ENCODE measurements at regions not wholly inside any gene's neighbourhood (a gene's known extent, or its start where the extent isn't known, plus 50 kb on each side); places are given as distances from the start of the nearest gene placed in this dataset.
"Not testable (repeated sequence)": the region's sequence is repeated elsewhere in the genome, so short reads cannot be mapped to it uniquely, and the experiment has no call there.

DNA sequence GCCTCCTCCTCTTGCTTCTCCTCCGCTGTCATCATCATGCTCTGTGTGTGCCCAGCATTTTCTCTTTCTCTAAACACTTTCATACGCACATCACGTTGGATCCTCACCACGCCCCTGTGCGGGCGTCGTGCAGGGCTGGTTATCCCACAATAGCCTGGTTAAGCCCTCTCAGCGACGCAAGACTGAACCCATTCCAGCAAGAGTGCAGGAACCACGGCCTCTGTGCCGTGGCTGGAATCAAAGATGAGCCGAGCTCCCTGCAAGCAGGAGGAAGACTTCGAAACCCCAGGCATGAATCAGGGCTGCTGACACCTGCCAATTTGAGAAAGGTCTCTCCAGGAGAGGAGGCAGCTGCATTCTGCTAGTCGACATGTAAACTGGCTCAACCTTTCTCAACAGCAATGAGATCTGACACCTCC, 74.8 kb upstream of the FOXK1 start:
- in situ Hi-C loops (cut with MboI) (no loop called here), intact Hi-C loops (cut with micrococcal nuclease) (no loop called here)
- 4% methylated on average over 12 of the region's 14 CpGs for WGBS (ENCODE audit: insufficient coverage, low coverage, missing lambda C conversion rate)
- CTCF ChIA-PET (ENCODE audit: low intra/inter-chr PET ratio), result no interaction called here
- Histone ChIP-seq H4K20me1 (replicated peaks; ENCODE audit: control insufficient read depth, insufficient read depth, low read length) (no peaks in the 10 kb centered on the region; the same call in 1 of the 2 replicates), H3K79me2 (ENCODE audit: control insufficient read depth, insufficient read depth, low read length) (no peaks in the 10 kb centered on the region), H3K9me3 (replicated peaks; ENCODE audit: control insufficient read depth, insufficient read depth, low read depth, low read length) (no peaks in the 10 kb centered on the region), H3K4me1 (replicated peaks in 1 of 2; ENCODE audit: control insufficient read depth in 2 of 2, insufficient read depth in 2 of 2, low read length in 2 of 2) (peaks cover 0 to 3% of the 10 kb centered on the region in 2 experiments; a peak in 2 of 5 replicates), H3K9me1 (ENCODE audit: control insufficient read depth, insufficient read depth, low read length) (no peaks in the 10 kb centered on the region), H2AFZ (ENCODE audit: low read depth, low read length) (no peak overlapping the region), H3K27me3 (ENCODE audit: control insufficient read depth in 2 of 2, insufficient read depth in 2 of 2, low read length in 2 of 2) (peaks cover 8 to 51% of the 10 kb centered on the region in 2 experiments), H3K9ac (ENCODE audit: insufficient read depth in 1 of 2, low read depth in 2 of 2, low read length in 2 of 2) (no peak overlapping the region; a peak in 1 of 4 replicates), H3K27ac (ENCODE audit: extremely low read depth, low read depth, low read length) (no peak overlapping the region), H3K4me2 (ENCODE audit: insufficient read depth, low read length) (peak overlapping the region; percentile 3; the same call in 1 of the 2 replicates), H3K4me3 (no peak overlapping the region), H3K36me3 (ENCODE audit: control insufficient read depth, insufficient read depth, low read length) (no peaks in the 10 kb centered on the region)
- FAIRE-seq, result no peak
- no peak for DNase-seq (ENCODE audit: extremely low read depth in 1 of 4, low spot score in 3 of 4)
- BruUV-seq (replicated peaks), result no TSS peak
- POLR2A ChIA-PET, result interaction anchor here (0.7 to 1.0 kb wide), 2 partner anchors 25 to 35 kb away, joined by 3 read pairs; no protein-coding TSS in a partner anchor
- TF ChIP-seq E2F8 (IDR thresholded peaks at IDR 0.05; ENCODE audit: low read depth, partially characterized antibody) (no peak), NUFIP1 (IDR thresholded peaks at IDR 0.05; ENCODE audit: partially characterized antibody) (no peak), ATF7 (IDR thresholded peaks at IDR 0.05) (no peak), HMBOX1 (IDR thresholded peaks at IDR 0.05) (peak; percentile 24; the same call in 1 of the 2 replicates)
- TF ChIP-seq, protein P1, sequence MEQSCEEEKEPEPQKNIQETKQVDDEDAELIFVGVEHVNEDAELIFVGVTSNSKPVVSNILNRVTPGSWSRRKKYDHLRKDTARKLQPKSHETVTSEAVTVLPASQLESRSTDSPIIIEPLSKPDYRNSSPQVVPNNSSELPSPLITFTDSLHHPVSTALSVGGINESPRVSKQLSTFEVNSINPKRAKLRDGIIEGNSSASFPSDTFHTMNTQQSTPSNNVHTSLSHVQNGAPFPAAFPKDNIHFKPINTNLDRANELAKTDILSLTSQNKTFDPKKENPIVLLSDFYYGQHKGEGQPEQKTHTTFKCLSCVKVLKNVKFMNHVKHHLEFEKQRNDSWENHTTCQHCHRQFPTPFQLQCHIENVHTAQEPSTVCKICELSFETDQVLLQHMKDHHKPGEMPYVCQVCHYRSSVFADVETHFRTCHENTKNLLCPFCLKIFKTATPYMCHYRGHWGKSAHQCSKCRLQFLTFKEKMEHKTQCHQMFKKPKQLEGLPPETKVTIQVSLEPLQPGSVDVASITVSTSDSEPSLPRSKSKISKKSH (CRISPR knock-in tag; IDR thresholded peaks at IDR 0.05), result no peak
- ATAC-seq, result no peak; the same call in 2 of the 3 replicates

DNA sequence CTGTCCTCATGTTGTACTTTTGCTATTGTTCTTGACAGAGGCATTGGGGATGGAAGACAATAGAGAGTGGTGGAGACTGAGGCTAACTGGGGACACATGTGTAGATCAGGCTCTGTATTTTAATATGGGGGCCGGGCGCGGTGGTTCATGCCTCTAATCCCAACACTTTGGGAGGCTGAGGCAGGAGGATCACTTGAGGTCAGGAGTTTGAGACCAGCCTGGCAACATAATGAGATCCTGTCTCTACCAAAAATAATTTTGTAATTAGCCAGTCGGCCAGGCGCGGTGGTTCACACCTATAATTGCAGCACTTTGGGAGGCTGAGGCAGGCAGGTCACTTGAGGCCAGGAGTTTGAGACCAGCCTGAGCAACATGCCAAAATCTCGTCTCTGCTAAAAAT, 72.5 kb upstream of the FOXK1 start:
- H3K27ac ChIP-seq (ENCODE audit: extremely low read depth, low read depth, low read length); in situ Hi-C loops (cut with MboI); H3K9me1 ChIP-seq (ENCODE audit: control insufficient read depth, insufficient read depth, low read length); intact Hi-C loops (cut with micrococcal nuclease); POLR2A ChIA-PET; ATAC-seq; BruUV-seq (replicated peaks); H3K9ac ChIP-seq (ENCODE audit: insufficient read depth in 1 of 2, low read depth in 2 of 2, low read length in 2 of 2); H3K4me2 ChIP-seq (ENCODE audit: insufficient read depth, low read length); DNase-seq (ENCODE audit: extremely low read depth in 1 of 4, low spot score in 3 of 4); H4K20me1 ChIP-seq (replicated peaks; ENCODE audit: control insufficient read depth, insufficient read depth, low read length); H3K79me2 ChIP-seq (ENCODE audit: control insufficient read depth, insufficient read depth, low read length); H3K9me3 ChIP-seq (replicated peaks; ENCODE audit: control insufficient read depth, insufficient read depth, low read depth, low read length); H2AFZ ChIP-seq (ENCODE audit: low read depth, low read length); H3K36me3 ChIP-seq (ENCODE audit: control insufficient read depth, insufficient read depth, low read length); H3K4me3 ChIP-seq; FAIRE-seq: not testable (repeated sequence)
- CTCF ChIA-PET (ENCODE audit: low intra/inter-chr PET ratio), result interaction anchor here (0.7 to 2.6 kb wide), 3 partner anchors 23 to 474 kb away, joined by 3 to 30 read pairs (median 3); no protein-coding TSS in a partner anchor
- 80% methylated on average over 7 of the region's 7 CpGs for WGBS (ENCODE audit: insufficient coverage, low coverage, missing lambda C conversion rate)
- Histone ChIP-seq H3K27me3 (ENCODE audit: control insufficient read depth in 2 of 2, insufficient read depth in 2 of 2, low read length in 2 of 2) (peaks cover 8 to 32% of the 10 kb centered on the region in 2 experiments), H3K4me1 (replicated peaks in 1 of 2; ENCODE audit: control insufficient read depth in 2 of 2, insufficient read depth in 2 of 2, low read length in 2 of 2) (peaks cover 12 to 15% of the 10 kb centered on the region in 2 experiments; a peak in 4 of 5 replicates)

Measured in K562 (cell line).